H9 (cell line): ENCODE measurements at regions not wholly inside any gene's neighbourhood (a gene's known extent, or its start where the extent isn't known, plus 50 kb on each side); places are given as distances from the start of the nearest gene placed in this dataset.

Experiments
- DNase-seq: peaks from one replicate; pipeline ENCODE4 v3.0.0-alpha.2; 2017
- H2AFZ ChIP-seq: one replicate; pipeline ENCODE4 v1.6.1; 2013; ENCODE audit warnings: mild to moderate bottlenecking, low read length, control low read depth, moderate library complexity
- H2AK5ac ChIP-seq: 2 replicates; pipeline ENCODE4 v1.6.1; 2013; ENCODE audit warnings: low read length, control low read depth, mixed read lengths; ENCODE audit not compliant: insufficient read length
- H2BK120ac ChIP-seq: one replicate; pipeline ENCODE4 v1.6.1; 2013; ENCODE audit warnings: low read depth, mild to moderate bottlenecking, low read length, control low read depth, inconsistent platforms; ENCODE audit not compliant: poor library complexity, severe bottlenecking
- H2BK12ac ChIP-seq: 2 replicates; pipeline ENCODE4 v1.6.1; 2013; ENCODE audit warnings: low read length, control low read depth, mixed read lengths, low read depth; ENCODE audit not compliant: insufficient read length
- H2BK15ac ChIP-seq: 2 replicates; pipeline ENCODE4 v1.6.1; 2013; ENCODE audit warnings: low read depth, low read length, control low read depth
- H2BK20ac ChIP-seq: one replicate; pipeline ENCODE4 v1.6.1; 2013; ENCODE audit warnings: low read depth, mild to moderate bottlenecking, low read length, control low read depth, inconsistent platforms; ENCODE audit not compliant: poor library complexity, severe bottlenecking
- H2BK5ac ChIP-seq: 2 replicates; pipeline ENCODE4 v1.6.1; 2013; ENCODE audit warnings: low read length, control low read depth, mixed read lengths; ENCODE audit not compliant: insufficient read length
- H3K14ac ChIP-seq: 2 replicates; pipeline ENCODE4 v1.6.1; 2013; ENCODE audit warnings: low read length, control low read depth; ENCODE audit not compliant: insufficient read depth
- H3K18ac ChIP-seq: 2 replicates; pipeline ENCODE4 v1.6.1; 2013; ENCODE audit warnings: low read depth, mild to moderate bottlenecking, mixed read lengths, low read length, control low read depth; ENCODE audit not compliant: insufficient read length
- H3K23ac ChIP-seq: 2 replicates; pipeline ENCODE4 v1.6.1; 2013; ENCODE audit warnings: low read length, control low read depth, mixed read lengths, low read depth; ENCODE audit not compliant: insufficient read length
- H3K23me2 ChIP-seq: 2 replicates; pipeline ENCODE4 v1.6.1; 2013; ENCODE audit warnings: low read depth, mild to moderate bottlenecking, mixed read lengths, low read length, control low read depth; ENCODE audit not compliant: insufficient read length, poor library complexity, severe bottlenecking
- H3K27ac ChIP-seq: 2 replicates; pipeline ENCODE4 v1.5.1; 2013; ENCODE audit warnings: low read length, control low read depth, mixed read lengths, low read depth; ENCODE audit not compliant: insufficient read length
- H3K27me3 ChIP-seq: 2 replicates; pipeline ENCODE4 v1.6.1; 2013; ENCODE audit warnings: low read length, control low read depth, inconsistent platforms; ENCODE audit not compliant: insufficient read depth
- H3K4ac ChIP-seq: 2 replicates; pipeline ENCODE4 v1.6.1; 2013; ENCODE audit warnings: low read depth, mild to moderate bottlenecking, control low read depth, inconsistent platforms, low read length, moderate library complexity
- H3K4me1 ChIP-seq: 2 replicates; pipeline ENCODE4 v1.6.1; 2013; ENCODE audit warnings: low read length, control low read depth, inconsistent platforms; ENCODE audit not compliant: insufficient read depth
- H3K4me2 ChIP-seq: 2 replicates; pipeline ENCODE4 v1.6.1; 2013; ENCODE audit warnings: low read length, control low read depth, mixed read lengths; ENCODE audit not compliant: insufficient read length, insufficient read depth
- H3K56ac ChIP-seq: 2 replicates; pipeline ENCODE4 v1.6.1; 2013; ENCODE audit warnings: low read depth, mild to moderate bottlenecking, mixed read lengths, low read length, control low read depth; ENCODE audit not compliant: insufficient read length
- H3K79me1 ChIP-seq: 2 replicates; pipeline ENCODE4 v1.6.1; 2013; ENCODE audit warnings: low read depth, mild to moderate bottlenecking, moderate library complexity, low read length, control low read depth, inconsistent platforms; ENCODE audit not compliant: insufficient read depth, poor library complexity, severe bottlenecking
- H3K79me2 ChIP-seq: 2 replicates; pipeline ENCODE4 v1.6.1; 2013; ENCODE audit warnings: low read length, control low read depth, inconsistent platforms; ENCODE audit not compliant: insufficient read depth
- H3K9ac ChIP-seq: 2 replicates; pipeline ENCODE4 v1.6.1; 2013; ENCODE audit warnings: low read length, control low read depth, mixed read lengths; ENCODE audit not compliant: insufficient read length; ENCODE audit errors: extremely low read depth
- H3K9me3 ChIP-seq: one replicate; pipeline ENCODE4 v1.6.1; 2013; ENCODE audit warnings: low read depth, low read length, inconsistent platforms; ENCODE audit not compliant: control insufficient read depth
- H3T11ph ChIP-seq: one replicate; pipeline ENCODE4 v1.6.1; 2013; ENCODE audit warnings: mild to moderate bottlenecking, low read length, control low read depth, inconsistent platforms
- H4K20me1 ChIP-seq: one replicate; pipeline ENCODE4 v1.6.1; 2013; ENCODE audit not compliant: control insufficient read depth, insufficient read length, insufficient read depth
- H4K5ac ChIP-seq: 2 replicates; pipeline ENCODE4 v1.6.1; 2013; ENCODE audit warnings: low read depth, mild to moderate bottlenecking, mixed read lengths, low read length, control low read depth; ENCODE audit not compliant: insufficient read length
- H4K8ac ChIP-seq: replicated peaks from 2 replicates; pipeline ENCODE4 v1.6.1; 2013; ENCODE audit warnings: low read length, control low read depth, mixed read lengths, low read depth; ENCODE audit not compliant: insufficient read length
- H4K91ac ChIP-seq: 2 replicates; pipeline ENCODE4 v1.6.1; 2013; ENCODE audit warnings: low read depth, mild to moderate bottlenecking, moderate library complexity, mixed read lengths, low read length, control low read depth; ENCODE audit not compliant: insufficient read length
- H3K27ac Mint-ChIP-seq, 3 experiments: 2 replicates in 2 of 3; 3 replicates in 1 of 3; pipeline ENCODE4 v1.8.0; 2020 to 2021; ENCODE audit warnings: mixed read lengths in 3 of 3, mild to moderate bottlenecking in 1 of 3, moderate library complexity in 1 of 3
- H3K27me3 Mint-ChIP-seq: 2 replicates; pipeline ENCODE4 v1.8.0; 2021; ENCODE audit warnings: low read depth, mild to moderate bottlenecking, moderate library complexity, mixed read lengths
- H3K36me3 Mint-ChIP-seq, 3 experiments: 2 replicates in 2 of 3; 3 replicates in 1 of 3; pipeline ENCODE4 v1.8.0; 2020 to 2021; ENCODE audit warnings: low read depth in 3 of 3, mixed read lengths in 3 of 3; ENCODE audit not compliant: insufficient read depth in 1 of 3
- H3K4me1 Mint-ChIP-seq, 2 experiments: 2 replicates each; pipeline ENCODE4 v1.8.0; 2020; ENCODE audit warnings: mixed read lengths in 2 of 2
- H3K4me3 Mint-ChIP-seq, 2 experiments: 2 replicates in 1 of 2; 3 replicates in 1 of 2; pipeline ENCODE4 v1.8.0; 2020 to 2021; ENCODE audit warnings: mild to moderate bottlenecking in 2 of 2, mixed read lengths in 2 of 2, moderate library complexity in 1 of 2
- H3K9me3 Mint-ChIP-seq, 2 experiments: 2 replicates in 1 of 2; 3 replicates in 1 of 2; pipeline ENCODE4 v1.8.0; 2020; ENCODE audit warnings: mild to moderate bottlenecking in 2 of 2, mixed read lengths in 2 of 2, moderate library complexity in 1 of 2
- TF ChIP-seq, protein P1 (sequence below): fragments of 200-600 bp; sonication (generic); conservative IDR thresholded peaks from 3 replicates; pipeline ENCODE4 v1.8.0; 2021; ENCODE audit warnings: antibody characterized with exemption, mild to moderate bottlenecking

DNA sequence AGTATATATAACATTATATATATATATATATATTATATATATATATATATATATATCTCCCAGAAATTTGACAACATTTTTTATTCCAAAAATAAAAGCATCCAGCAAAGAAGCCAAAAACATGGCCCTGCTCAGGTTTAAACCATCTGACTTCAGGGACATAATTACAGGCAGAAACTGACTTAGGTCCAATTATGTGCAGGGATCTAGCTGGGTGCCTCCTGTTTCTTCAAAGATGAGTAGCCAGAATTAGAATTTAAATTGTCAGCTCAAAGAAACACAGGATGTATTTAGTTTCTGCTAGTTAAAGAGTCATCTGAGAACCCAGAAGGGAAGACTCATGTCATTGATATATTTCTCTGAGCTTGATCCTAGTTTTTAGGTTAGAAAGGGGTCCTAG lies 656.4 kb upstream of the TEX47 start:
- no peaks in the 10 kb centered on the region for H3K79me1 ChIP-seq
- H3K56ac ChIP-seq = no peak overlapping the region
- H3K4me2 ChIP-seq = no peak overlapping the region
- H2BK20ac ChIP-seq = no peak overlapping the region
- no peak overlapping the region for H4K8ac ChIP-seq
- H3T11ph ChIP-seq = no peak overlapping the region
- H3K36me3 Mint-ChIP-seq = no peaks in the 10 kb centered on the region
- no peak overlapping the region for H2BK5ac ChIP-seq
- H3K18ac ChIP-seq = no peak overlapping the region
- H3K4me3 Mint-ChIP-seq = no peak overlapping the region
- no peak overlapping the region for H2BK12ac ChIP-seq
- H3K9me3 Mint-ChIP-seq = peaks cover 2 to 6% of the 10 kb centered on the region in 2 experiments; a peak in 2 of 5 replicates
- TF ChIP-seq, protein P1, sequence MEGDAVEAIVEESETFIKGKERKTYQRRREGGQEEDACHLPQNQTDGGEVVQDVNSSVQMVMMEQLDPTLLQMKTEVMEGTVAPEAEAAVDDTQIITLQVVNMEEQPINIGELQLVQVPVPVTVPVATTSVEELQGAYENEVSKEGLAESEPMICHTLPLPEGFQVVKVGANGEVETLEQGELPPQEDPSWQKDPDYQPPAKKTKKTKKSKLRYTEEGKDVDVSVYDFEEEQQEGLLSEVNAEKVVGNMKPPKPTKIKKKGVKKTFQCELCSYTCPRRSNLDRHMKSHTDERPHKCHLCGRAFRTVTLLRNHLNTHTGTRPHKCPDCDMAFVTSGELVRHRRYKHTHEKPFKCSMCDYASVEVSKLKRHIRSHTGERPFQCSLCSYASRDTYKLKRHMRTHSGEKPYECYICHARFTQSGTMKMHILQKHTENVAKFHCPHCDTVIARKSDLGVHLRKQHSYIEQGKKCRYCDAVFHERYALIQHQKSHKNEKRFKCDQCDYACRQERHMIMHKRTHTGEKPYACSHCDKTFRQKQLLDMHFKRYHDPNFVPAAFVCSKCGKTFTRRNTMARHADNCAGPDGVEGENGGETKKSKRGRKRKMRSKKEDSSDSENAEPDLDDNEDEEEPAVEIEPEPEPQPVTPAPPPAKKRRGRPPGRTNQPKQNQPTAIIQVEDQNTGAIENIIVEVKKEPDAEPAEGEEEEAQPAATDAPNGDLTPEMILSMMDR = no peak
- H4K5ac ChIP-seq = no peak overlapping the region
- no peak overlapping the region for H2BK120ac ChIP-seq
- no peak overlapping the region for H4K91ac ChIP-seq
- no peak for DNase-seq
- no peak overlapping the region for H3K14ac ChIP-seq
- no peak overlapping the region for H3K4ac ChIP-seq
- H3K4me1 ChIP-seq = no peaks in the 10 kb centered on the region
- no peak overlapping the region for H3K27ac ChIP-seq
- no peaks in the 10 kb centered on the region for H3K9me3 ChIP-seq
- no peaks in the 10 kb centered on the region for H4K20me1 ChIP-seq
- H2BK15ac ChIP-seq = no peak overlapping the region
- no peaks in the 10 kb centered on the region for H3K4me1 Mint-ChIP-seq
- no peak overlapping the region for H2AFZ ChIP-seq
- no peaks in the 10 kb centered on the region for H3K27me3 ChIP-seq
- H3K23me2 ChIP-seq = no peaks in the 10 kb centered on the region
- no peak overlapping the region for H3K27ac Mint-ChIP-seq
- H3K27me3 Mint-ChIP-seq = no peaks in the 10 kb centered on the region
- no peak overlapping the region for H2AK5ac ChIP-seq
- H3K9ac ChIP-seq = no peak overlapping the region
- no peaks in the 10 kb centered on the region for H3K79me2 ChIP-seq
- H3K23ac ChIP-seq = no peak overlapping the region
